Activated T-cell treated with anti-CD3 and anti-CD28 coated beads, Interleukin-2, amount 50 U/mL, for 72 hours (primary cell): ENCODE measurements at regions not wholly inside any gene's neighbourhood (a gene's known extent, or its start where the extent isn't known, plus 50 kb on each side); places are given as distances from the start of the nearest gene placed in this dataset.
"Not testable (repeated sequence)": the region's sequence is repeated elsewhere in the genome, so short reads cannot be mapped to it uniquely, and the experiment has no call there.

Source experiments
- ATAC-seq, 2 donors: fragments of 150-1000 bp; cut with Tn5 transposase; replicated peaks in 1 of 2; 2 replicates each; pipeline ENCODE4 v1.10.0; 2021; ENCODE audit warnings: moderate library complexity in 2 of 2, mild to moderate bottlenecking in 1 of 2
- DNase-seq, 2 donors: peaks; one replicate each; pipeline ENCODE4 v3.0.0; 2021 to 2022; ENCODE audit warnings: mixed read lengths in 1 of 2
- H3K27ac Mint-ChIP-seq: one replicate; pipeline ENCODE4 v1.8.0; 2022; ENCODE audit warnings: mild to moderate bottlenecking, moderate library complexity, mixed read lengths
- H3K27me3 Mint-ChIP-seq: one replicate; pipeline ENCODE4 v1.8.0; 2022; ENCODE audit warnings: low read depth, mixed read lengths
- H3K36me3 Mint-ChIP-seq, 2 donors: one replicate each; pipeline ENCODE4 v1.8.0; 2022; ENCODE audit warnings: mixed read lengths in 2 of 2, mild to moderate bottlenecking in 1 of 2; ENCODE audit not compliant: insufficient read depth in 2 of 2
- H3K4me1 Mint-ChIP-seq: one replicate; pipeline ENCODE4 v1.8.0; 2022; ENCODE audit warnings: low read depth, mixed read lengths
- H3K4me3 Mint-ChIP-seq, 2 donors: one replicate each; pipeline ENCODE4 v1.8.0; 2022; ENCODE audit warnings: mild to moderate bottlenecking in 2 of 2, mixed read lengths in 2 of 2, moderate library complexity in 2 of 2
- H3K9me3 Mint-ChIP-seq, 2 donors: one replicate each; pipeline ENCODE4 v1.8.0; 2022; ENCODE audit warnings: mixed read lengths in 2 of 2

DNA sequence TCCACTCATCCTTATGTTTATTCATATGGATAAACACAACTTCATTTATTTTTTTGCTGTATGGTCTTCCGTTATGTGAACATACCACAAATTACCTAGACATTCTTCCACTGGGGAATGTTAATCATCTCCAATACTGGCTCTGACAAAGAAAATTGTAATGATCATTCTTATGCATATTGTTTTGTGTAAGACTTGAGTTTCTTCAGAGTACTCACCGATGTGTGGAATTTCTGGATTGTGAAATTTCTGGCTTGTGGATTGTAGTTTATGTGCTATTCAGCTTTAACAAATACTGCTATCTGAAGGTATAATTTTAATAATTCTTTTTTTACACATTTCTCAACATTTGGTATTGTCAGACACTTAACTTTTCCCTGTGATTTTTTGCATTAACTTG, 212.2 kb upstream of the THUMPD2 start:
- Mint-ChIP-seq H3K27ac (no peak overlapping the region), H3K4me3 (no peak overlapping the region), H3K4me1 (peaks cover 25% of the 10 kb centered on the region), H3K36me3 (peaks cover 2 to 14% of the 10 kb centered on the region in 2 donors), H3K27me3 (peaks cover 6% of the 10 kb centered on the region), H3K9me3 (peaks cover 2 to 10% of the 10 kb centered on the region in 2 donors)
- no peak for DNase-seq
- no peak for ATAC-seq

- Mint-ChIP-seq H3K4me1 (peaks cover 16% of the 10 kb centered on the region), H3K9me3 (peaks cover 2 to 12% of the 10 kb centered on the region in 2 donors), H3K27me3 (peaks cover 6% of the 10 kb centered on the region), H3K4me3 (no peak overlapping the region), H3K27ac (no peak overlapping the region), H3K36me3 (peaks cover 2 to 14% of the 10 kb centered on the region in 2 donors)
- DNase-seq, result no peak
- ATAC-seq, result no peak
These were observed 211.4 kb upstream of the THUMPD2 start for GRCh38 chr2:39990335-39990900.

- H3K27ac Mint-ChIP-seq, result no peak overlapping the region
- peaks cover 6% of the 10 kb centered on the region for H3K27me3 Mint-ChIP-seq
- peaks cover 11% of the 10 kb centered on the region for H3K4me1 Mint-ChIP-seq
- no peak for ATAC-seq
- peaks cover 2 to 12% of the 10 kb centered on the region in 2 donors for H3K9me3 Mint-ChIP-seq
- H3K4me3 Mint-ChIP-seq, result no peak overlapping the region
- H3K36me3 Mint-ChIP-seq, result peaks cover 2 to 14% of the 10 kb centered on the region in 2 donors
- no peak for DNase-seq
These were observed 210.8 kb upstream of the THUMPD2 start for GRCh38 chr2:39989888-39990287.

DNA sequence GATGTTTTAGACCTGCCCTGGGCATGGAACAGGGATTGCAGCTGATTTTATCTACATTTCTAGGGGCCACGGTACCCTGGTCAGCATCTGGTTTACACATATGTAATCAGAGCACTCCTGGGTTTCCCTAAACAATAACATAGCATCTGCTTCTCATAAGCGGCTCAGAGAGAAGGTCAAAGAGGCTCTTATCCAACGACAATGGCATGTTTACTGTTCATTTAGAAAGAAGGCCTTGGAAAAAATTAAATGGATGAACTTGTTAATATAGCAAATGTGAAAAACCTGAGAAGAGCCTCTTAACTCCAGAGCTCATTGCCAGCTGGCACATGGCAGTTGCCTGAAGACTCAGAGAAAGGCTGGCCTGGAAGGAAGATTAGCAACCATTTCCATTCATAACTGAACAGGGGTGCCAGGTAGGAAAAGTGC, 202.8 kb upstream of the THUMPD2 start:
- H3K4me3 Mint-ChIP-seq, result no peak overlapping the region
- H3K27ac Mint-ChIP-seq, result no peak overlapping the region
- H3K27me3 Mint-ChIP-seq, result peaks cover under 1% of the 10 kb centered on the region
- H3K36me3 Mint-ChIP-seq, result peaks cover 0 to 13% of the 10 kb centered on the region in 2 donors
- DNase-seq, result no peak
- H3K9me3 Mint-ChIP-seq, result peaks cover 2 to 11% of the 10 kb centered on the region in 2 donors
- no peaks in the 10 kb centered on the region for H3K4me1 Mint-ChIP-seq
- ATAC-seq, result no peak

DNA sequence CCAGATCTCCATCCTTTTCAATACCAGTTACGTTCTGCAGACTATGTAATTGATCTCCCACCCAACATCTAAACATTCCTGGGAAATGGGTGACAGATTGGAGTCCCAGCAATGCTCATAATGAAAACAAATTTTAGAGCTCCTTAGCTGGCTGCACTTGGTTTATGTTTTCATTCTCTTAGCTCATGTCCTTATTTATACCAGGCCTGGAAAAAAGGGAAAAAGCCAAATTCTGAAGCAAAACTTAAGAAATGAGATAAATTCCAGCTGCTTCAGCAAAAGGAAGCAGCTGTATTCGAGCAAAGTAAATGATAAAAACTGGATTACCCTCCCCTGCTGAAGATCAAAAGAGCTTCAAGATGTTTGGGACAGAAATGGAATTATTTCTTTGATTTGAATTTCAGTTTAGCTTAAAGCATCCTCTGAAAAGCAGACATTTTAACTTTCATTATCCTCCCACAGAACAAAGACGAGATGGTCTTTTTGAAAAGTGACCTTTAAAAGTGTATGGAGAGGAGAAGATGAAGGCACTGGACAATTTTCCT, 196.5 kb upstream of the THUMPD2 start:
- H3K27me3 Mint-ChIP-seq, result no peaks in the 10 kb centered on the region
- DNase-seq (no peak), ATAC-seq (no peak)
- H3K9me3 Mint-ChIP-seq, result peaks cover 2 to 3% of the 10 kb centered on the region in 2 donors
- H3K4me3 Mint-ChIP-seq, result no peak overlapping the region
- H3K27ac Mint-ChIP-seq, result no peak overlapping the region
- no peaks in the 10 kb centered on the region for H3K4me1 Mint-ChIP-seq
- peaks cover 0 to 3% of the 10 kb centered on the region in 2 donors for H3K36me3 Mint-ChIP-seq

- Mint-ChIP-seq H3K27me3 (no peaks in the 10 kb centered on the region), H3K4me3 (no peak overlapping the region), H3K27ac (no peak overlapping the region), H3K4me1 (no peaks in the 10 kb centered on the region), H3K9me3 (peaks cover 4 to 5% of the 10 kb centered on the region in 2 donors), H3K36me3 (peaks cover 2 to 18% of the 10 kb centered on the region in 2 donors)
- DNase-seq, result no peak
- no peak for ATAC-seq
These were observed 189.0 kb upstream of the THUMPD2 start for GRCh38 chr2:39968037-39968436.

DNA sequence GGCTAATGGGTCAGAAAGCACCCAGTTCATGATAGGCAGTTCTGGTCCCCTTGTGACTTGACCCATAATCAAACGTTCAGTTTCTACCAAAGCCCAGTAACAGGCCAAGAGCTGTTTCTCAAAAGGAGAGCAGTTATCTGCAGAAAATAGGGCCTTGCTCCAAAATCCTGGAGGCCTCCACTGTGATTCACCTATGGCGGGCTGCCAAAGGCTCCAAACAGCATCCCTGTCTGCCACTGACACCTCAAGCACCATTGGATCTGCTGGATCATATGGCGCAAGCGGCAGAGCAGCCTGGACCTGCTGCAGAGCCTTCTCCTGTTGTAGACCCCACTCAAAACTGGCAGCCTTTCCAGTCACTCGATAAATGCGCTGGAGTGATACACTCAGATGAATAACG, 181.6 kb upstream of the THUMPD2 start:
- H3K4me3 Mint-ChIP-seq, H3K27ac Mint-ChIP-seq, H3K27me3 Mint-ChIP-seq, ATAC-seq, H3K4me1 Mint-ChIP-seq, DNase-seq, H3K9me3 Mint-ChIP-seq: not testable (repeated sequence)
- peaks cover 0 to 10% of the 10 kb centered on the region in 2 donors for H3K36me3 Mint-ChIP-seq

DNA sequence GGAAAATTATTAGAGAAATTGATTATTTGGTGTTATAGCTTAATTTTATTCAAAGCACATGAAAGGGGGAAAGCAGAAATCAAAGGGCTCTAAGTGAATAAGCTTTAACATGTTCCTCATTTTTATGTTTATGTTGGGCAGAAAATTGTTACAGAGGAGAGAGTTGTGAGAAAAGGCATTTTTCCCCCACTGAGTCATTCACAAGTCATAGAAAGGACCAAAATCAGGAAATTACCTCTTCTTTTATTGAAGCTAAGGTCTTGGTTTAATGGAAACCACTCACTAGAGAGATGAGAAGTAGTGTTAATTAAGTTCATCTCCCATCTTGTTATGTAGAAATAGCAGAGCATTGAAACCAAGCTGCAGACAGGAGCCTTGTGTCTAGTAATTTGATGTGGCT, 175.3 kb upstream of the THUMPD2 start:
- H3K27ac Mint-ChIP-seq, result no peak overlapping the region

GRCh38 chr2:39949131-39949530, 170.1 kb upstream of the THUMPD2 start:
- peaks cover 0 to 11% of the 10 kb centered on the region in 2 donors for H3K36me3 Mint-ChIP-seq
- no peaks in the 10 kb centered on the region for H3K27me3 Mint-ChIP-seq
- H3K4me3 Mint-ChIP-seq, result no peak overlapping the region
- DNase-seq, result no peak
- no peak for ATAC-seq
- H3K9me3 Mint-ChIP-seq, result no peaks in the 10 kb centered on the region
- H3K4me1 Mint-ChIP-seq, result peaks cover 62% of the 10 kb centered on the region
- no peak overlapping the region for H3K27ac Mint-ChIP-seq

More for the DNA sequence above, 175.3 kb upstream of the THUMPD2 start:
- DNase-seq (no peak), ATAC-seq (peak in 1 of 2 donors; percentile 40)
- peaks cover 0 to 18% of the 10 kb centered on the region in 2 donors for H3K36me3 Mint-ChIP-seq
- peak overlapping the region in 1 of 2 donors; percentile 11 for H3K4me3 Mint-ChIP-seq
- no peaks in the 10 kb centered on the region for H3K27me3 Mint-ChIP-seq
- H3K4me1 Mint-ChIP-seq, result peaks cover 36% of the 10 kb centered on the region
- peaks cover 2 to 3% of the 10 kb centered on the region in 2 donors for H3K9me3 Mint-ChIP-seq

- Mint-ChIP-seq H3K36me3 (peaks cover 0 to 11% of the 10 kb centered on the region in 2 donors), H3K4me1 (peaks cover 52% of the 10 kb centered on the region), H3K27me3 (no peaks in the 10 kb centered on the region), H3K27ac (peak overlapping the region; percentile 93), H3K4me3 (peak overlapping the region; percentile 1 to 41), H3K9me3 (no peaks in the 10 kb centered on the region)
- DNase-seq (no peak), ATAC-seq (peak; percentile 63 to 70)
These were observed 169.1 kb upstream of the THUMPD2 start for GRCh38 chr2:39948016-39948719.

DNA sequence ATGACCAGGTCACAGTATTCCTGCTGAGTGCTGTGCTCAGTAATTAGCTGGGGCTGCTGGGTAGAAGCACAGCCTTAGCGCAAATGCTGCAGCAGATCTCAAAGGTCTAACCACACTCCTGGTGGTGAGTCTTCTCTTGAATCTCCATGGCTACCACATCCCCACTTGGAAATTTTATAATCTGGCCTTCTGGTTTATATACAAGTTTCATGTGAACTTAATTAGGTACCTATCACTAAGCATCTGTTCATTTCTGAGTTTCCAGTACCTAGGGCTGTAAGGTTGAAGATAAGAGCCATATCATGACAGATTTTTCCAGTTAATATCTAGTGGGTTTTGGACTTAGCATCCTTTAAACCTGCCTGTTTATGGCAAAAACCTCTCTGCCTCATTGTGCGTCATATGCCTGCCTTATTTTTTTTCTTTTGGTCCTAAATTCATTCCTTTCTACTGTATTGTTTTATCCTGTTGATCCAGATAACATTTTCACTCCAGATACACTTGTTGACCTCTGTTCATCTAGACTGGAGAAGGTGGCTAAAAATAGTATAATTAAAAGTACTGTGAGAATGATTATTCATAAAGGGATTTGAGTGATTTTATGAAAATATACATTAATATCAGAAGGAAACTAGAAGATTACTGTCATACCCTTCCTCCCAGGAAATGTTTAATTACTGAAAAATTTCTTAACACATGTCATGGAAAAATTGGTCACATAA, 168.4 kb upstream of the THUMPD2 start:
- H3K27me3 Mint-ChIP-seq, result no peaks in the 10 kb centered on the region
- peaks cover 46% of the 10 kb centered on the region for H3K4me1 Mint-ChIP-seq
- peaks cover 0 to 12% of the 10 kb centered on the region in 2 donors for H3K36me3 Mint-ChIP-seq
- H3K9me3 Mint-ChIP-seq, result no peaks in the 10 kb centered on the region
- H3K4me3 Mint-ChIP-seq, result peak overlapping the region; percentile 31 to 41
- DNase-seq (no peak), ATAC-seq (peak; percentile 49 to 50)
- peak overlapping the region; percentile 93 for H3K27ac Mint-ChIP-seq

- Mint-ChIP-seq H3K9me3 (peaks cover 7 to 9% of the 10 kb centered on the region in 2 donors), H3K27me3 (no peaks in the 10 kb centered on the region), H3K27ac (no peak overlapping the region), H3K4me1 (peaks cover 51% of the 10 kb centered on the region), H3K4me3 (no peak overlapping the region), H3K36me3 (peaks cover 9 to 20% of the 10 kb centered on the region in 2 donors)
- DNase-seq, result no peak
- no peak for ATAC-seq
These were observed 163.9 kb upstream of the THUMPD2 start for GRCh38 chr2:39942950-39943349.
